Muscle layer of duodenum (tissue), 2 donors: ENCODE measurements at regions not wholly inside any gene's neighbourhood (a gene's known extent, or its start where the extent isn't known, plus 50 kb on each side); places are given as distances from the start of the nearest gene placed in this dataset.

Experiments
- H3K27ac ChIP-seq: one replicate; pipeline ENCODE4 v1.7.0; 2013; ENCODE audit warnings: mild to moderate bottlenecking, low read length
- H3K27me3 ChIP-seq: one replicate; pipeline ENCODE4 v1.7.0; 2013; ENCODE audit warnings: low read depth, mild to moderate bottlenecking, control low read depth, low read length
- H3K36me3 ChIP-seq, 2 donors: one replicate each; pipeline ENCODE4 v1.7.0; 2013; ENCODE audit warnings: low read length in 2 of 2, control low read depth in 1 of 2, mild to moderate bottlenecking in 1 of 2; ENCODE audit not compliant: insufficient read depth in 2 of 2, control insufficient read depth in 1 of 2
- H3K4me1 ChIP-seq, 2 donors: one replicate each; pipeline ENCODE4 v1.7.0; 2013; ENCODE audit warnings: low read length in 2 of 2, mild to moderate bottlenecking in 2 of 2, control low read depth in 1 of 2, moderate library complexity in 1 of 2; ENCODE audit not compliant: insufficient read depth in 2 of 2, control insufficient read depth in 1 of 2
- H3K4me3 ChIP-seq, 2 donors: one replicate each; pipeline ENCODE4 v1.7.0; 2013; ENCODE audit warnings: low read length in 2 of 2, low read depth in 1 of 2, mild to moderate bottlenecking in 1 of 2
- H3K9me3 ChIP-seq, 2 donors: one replicate each; pipeline ENCODE4 v1.7.0; 2013; ENCODE audit warnings: low read length in 2 of 2, control low read depth in 1 of 2, mild to moderate bottlenecking in 1 of 2; ENCODE audit not compliant: control insufficient read depth in 1 of 2
- donor health status: healthy.

GRCh38 chr6:163813979-163814493 is 399.5 kb downstream of the QKI start:
- H3K27me3 ChIP-seq, result no peaks in the 10 kb centered on the region
- no peak overlapping the region for H3K4me3 ChIP-seq
- H3K9me3 ChIP-seq, result no peaks in the 10 kb centered on the region
- H3K4me1 ChIP-seq, result no peaks in the 10 kb centered on the region
- H3K36me3 ChIP-seq, result no peaks in the 10 kb centered on the region
- H3K27ac ChIP-seq, result no peak overlapping the region

GRCh38 chr6:163811317-163811716 is 396.8 kb downstream of the QKI start:
- Histone ChIP-seq H3K27ac (no peak overlapping the region), H3K27me3 (no peaks in the 10 kb centered on the region), H3K4me1 (no peaks in the 10 kb centered on the region), H3K4me3 (no peak overlapping the region), H3K9me3 (no peaks in the 10 kb centered on the region), H3K36me3 (no peaks in the 10 kb centered on the region)

- H3K4me3 ChIP-seq, result no peak overlapping the region
- H3K36me3 ChIP-seq, result no peaks in the 10 kb centered on the region
- H3K27ac ChIP-seq, result no peak overlapping the region
- H3K9me3 ChIP-seq, result no peaks in the 10 kb centered on the region
- H3K4me1 ChIP-seq, result no peaks in the 10 kb centered on the region
- H3K27me3 ChIP-seq, result no peaks in the 10 kb centered on the region
Measured at GRCh38 chr6:163809364-163809763, 394.8 kb downstream of the QKI start.

- Histone ChIP-seq H3K27ac (no peak overlapping the region), H3K9me3 (no peaks in the 10 kb centered on the region), H3K4me1 (no peaks in the 10 kb centered on the region), H3K4me3 (no peak overlapping the region), H3K27me3 (no peaks in the 10 kb centered on the region), H3K36me3 (no peaks in the 10 kb centered on the region)
Measured at GRCh38 chr6:163808871-163809270, 394.4 kb downstream of the QKI start.

GRCh38 chr6:163808231-163808630 is 393.7 kb downstream of the QKI start:
- Histone ChIP-seq H3K36me3 (no peaks in the 10 kb centered on the region), H3K9me3 (no peaks in the 10 kb centered on the region), H3K27me3 (no peaks in the 10 kb centered on the region), H3K4me1 (no peaks in the 10 kb centered on the region), H3K4me3 (no peak overlapping the region), H3K27ac (no peak overlapping the region)

- no peaks in the 10 kb centered on the region for H3K36me3 ChIP-seq
Measured at GRCh38 chr6:163806755-163807499, 392.4 kb downstream of the QKI start.

GRCh38 chr6:163804991-163805390 is 390.5 kb downstream of the QKI start:
- Histone ChIP-seq H3K27ac (no peak overlapping the region), H3K36me3 (no peaks in the 10 kb centered on the region), H3K4me1 (no peaks in the 10 kb centered on the region), H3K27me3 (no peaks in the 10 kb centered on the region), H3K4me3 (no peak overlapping the region), H3K9me3 (no peaks in the 10 kb centered on the region)

More at GRCh38 chr6:163806755-163807499, 392.4 kb downstream of the QKI start:
- H3K27ac ChIP-seq, result no peak overlapping the region
- no peak overlapping the region for H3K4me3 ChIP-seq
- H3K9me3 ChIP-seq, result no peaks in the 10 kb centered on the region
- H3K27me3 ChIP-seq, result no peaks in the 10 kb centered on the region
- no peaks in the 10 kb centered on the region for H3K4me1 ChIP-seq

- H3K36me3 ChIP-seq, result no peaks in the 10 kb centered on the region
- no peaks in the 10 kb centered on the region for H3K27me3 ChIP-seq
- peaks cover 0 to 5% of the 10 kb centered on the region in 2 donors for H3K9me3 ChIP-seq
- H3K4me1 ChIP-seq, result no peaks in the 10 kb centered on the region
- no peak overlapping the region for H3K27ac ChIP-seq
- H3K4me3 ChIP-seq, result no peak overlapping the region
Measured at GRCh38 chr6:163802267-163802666, 387.7 kb downstream of the QKI start.

GRCh38 chr6:163797296-163797845 is 382.9 kb downstream of the QKI start:
- Histone ChIP-seq H3K4me1 (no peaks in the 10 kb centered on the region), H3K27me3 (no peaks in the 10 kb centered on the region), H3K27ac (no peak overlapping the region), H3K9me3 (peaks cover 0 to 5% of the 10 kb centered on the region in 2 donors), H3K36me3 (no peaks in the 10 kb centered on the region), H3K4me3 (no peak overlapping the region)

GRCh38 chr6:163793011-163793983 is 378.8 kb downstream of the QKI start:
- no peak overlapping the region for H3K27ac ChIP-seq
- H3K27me3 ChIP-seq, result no peaks in the 10 kb centered on the region
- H3K36me3 ChIP-seq, result no peaks in the 10 kb centered on the region
- H3K9me3 ChIP-seq, result no peaks in the 10 kb centered on the region
- no peak overlapping the region for H3K4me3 ChIP-seq
- H3K4me1 ChIP-seq, result no peaks in the 10 kb centered on the region

- H3K4me1 ChIP-seq, result no peaks in the 10 kb centered on the region
- no peak overlapping the region for H3K4me3 ChIP-seq
- H3K36me3 ChIP-seq, result no peaks in the 10 kb centered on the region
- no peaks in the 10 kb centered on the region for H3K9me3 ChIP-seq
- H3K27me3 ChIP-seq, result no peaks in the 10 kb centered on the region
- H3K27ac ChIP-seq, result no peak overlapping the region
Measured at GRCh38 chr6:163790266-163790840, 375.8 kb downstream of the QKI start.
